NCI-H510A (cell line): ENCODE measurements at regions not wholly inside any gene's neighbourhood (a gene's known extent, or its start where the extent isn't known, plus 50 kb on each side); places are given as distances from the start of the nearest gene placed in this dataset.
A peak's percentile ranks its signal among the peaks of the same experiment; 100 is the strongest.

Experiments used
- DNase-seq: peaks from one replicate; lab custom pipeline; 2025; lab: John Stamatoyannopoulos, UW

GRCh38 chr2:128751746-128752145 lies 433.1 kb upstream of the HS6ST1 start:
- DNase-seq, result no peak

- DNase-seq, result no peak
Observed at GRCh38 chr2:128752691-128753263, 434.1 kb upstream of the HS6ST1 start.

GRCh38 chr2:128753321-128753720 lies 434.7 kb upstream of the HS6ST1 start:
- DNase-seq, result no peak

- DNase-seq, result no peak
Observed at GRCh38 chr2:128753800-128754199, 435.1 kb upstream of the HS6ST1 start.

- DNase-seq, result peak; percentile 35
Observed at GRCh38 chr2:128754246-128754724, 435.6 kb upstream of the HS6ST1 start.

GRCh38 chr2:128755695-128756364 lies 437.2 kb upstream of the HS6ST1 start:
- no peak for DNase-seq

- no peak for DNase-seq
Observed at GRCh38 chr2:128756365-128756717, 437.7 kb upstream of the HS6ST1 start.

GRCh38 chr2:128765811-128766210 lies 447.1 kb upstream of the HS6ST1 start:
- DNase-seq, result no peak

- no peak for DNase-seq
Observed at GRCh38 chr2:128768041-128768440, 449.4 kb upstream of the HS6ST1 start.

GRCh38 chr2:128769457-128770142 lies 450.9 kb upstream of the HS6ST1 start:
- no peak for DNase-seq

- DNase-seq, result no peak
Observed at GRCh38 chr2:128770143-128771085, 451.7 kb upstream of the HS6ST1 start.

GRCh38 chr2:128771401-128771800 lies 452.7 kb upstream of the HS6ST1 start:
- DNase-seq, result no peak

GRCh38 chr2:128772671-128773070 lies 454.0 kb upstream of the HS6ST1 start:
- no peak for DNase-seq

GRCh38 chr2:128773641-128774319 lies 455.1 kb upstream of the HS6ST1 start:
- no peak for DNase-seq

GRCh38 chr2:128774320-128775216 lies 455.9 kb upstream of the HS6ST1 start:
- no peak for DNase-seq

GRCh38 chr2:128775217-128775913 lies 456.7 kb upstream of the HS6ST1 start:
- DNase-seq, result no peak

- DNase-seq, result no peak
Observed at GRCh38 chr2:128775914-128776285, 457.2 kb upstream of the HS6ST1 start.

GRCh38 chr2:128776461-128777195 lies 458.0 kb upstream of the HS6ST1 start:
- DNase-seq, result no peak
